ENCODE measurements at regions not wholly inside any gene's neighbourhood (a gene's known extent, or its start where the extent isn't known, plus 50 kb on each side); places are given as distances from the start of the nearest gene placed in this dataset.

DNA sequence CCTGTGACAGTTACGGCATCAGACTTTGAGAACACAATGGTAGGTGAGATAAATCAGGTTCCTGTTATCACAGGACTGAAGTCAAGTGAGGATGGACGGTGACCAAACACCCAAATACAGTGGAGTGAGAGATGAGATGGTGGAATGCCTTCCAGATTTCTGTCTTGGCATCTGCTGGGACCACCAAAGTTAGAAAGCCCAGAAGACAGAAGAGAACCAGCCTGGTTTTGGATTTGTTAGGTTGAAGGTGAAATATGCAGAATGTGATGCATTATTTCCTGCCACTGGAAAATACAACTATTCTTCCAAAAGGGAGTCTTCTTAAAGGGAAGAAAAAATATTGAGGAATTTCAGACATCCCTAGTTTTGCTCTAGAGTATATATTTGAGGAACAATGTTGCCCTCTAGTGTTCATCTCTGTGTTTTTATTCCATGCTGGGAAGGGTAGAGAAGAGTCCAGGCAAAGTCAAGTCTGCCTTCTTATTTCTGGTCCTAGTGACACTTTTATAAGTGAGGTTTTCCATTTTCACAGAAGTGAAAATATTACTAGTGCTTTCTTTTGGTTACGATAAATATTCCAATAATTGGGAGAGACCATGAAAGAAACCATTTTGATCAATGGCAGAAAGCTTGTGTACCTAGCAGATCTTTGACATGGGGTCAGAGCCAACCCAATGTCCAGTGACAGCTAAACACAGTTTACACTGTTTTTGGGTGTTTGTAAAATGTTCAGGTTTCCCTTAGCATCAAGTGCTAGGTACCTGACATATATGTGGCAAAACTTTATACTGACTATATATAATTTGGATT, 142.3 kb upstream of the ANKH start:
- peak; percentile 61 to 70 (median 65) for ATAC-seq
- WGBS (ENCODE audit: insufficient coverage): 36% methylated on average over 3 of the region's 3 CpGs
- H3K36me3 Mint-ChIP-seq: no peaks in the 10 kb centered on the region

DNA sequence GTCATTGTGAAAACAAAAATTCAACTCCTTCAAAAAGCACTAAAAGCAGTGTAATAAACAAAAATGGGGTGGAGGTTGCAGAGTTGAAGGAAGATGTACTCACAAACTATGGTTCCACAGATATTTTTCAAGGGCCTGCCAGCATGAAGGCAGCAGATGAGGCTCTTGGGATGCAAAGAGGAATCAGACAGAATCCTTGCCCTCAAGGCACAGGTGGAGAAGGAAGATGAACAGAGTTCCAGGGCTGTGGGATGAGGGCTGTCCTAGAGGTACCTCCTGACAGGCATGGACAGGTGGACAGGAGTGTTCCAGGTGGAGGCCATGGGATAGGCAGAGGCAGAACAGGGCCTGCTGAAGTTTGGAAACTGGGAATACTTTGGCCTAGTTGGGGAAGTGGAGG, 140.5 kb upstream of the ANKH start:
- no peaks in the 10 kb centered on the region for H3K9me3 Mint-ChIP-seq
- no peaks in the 10 kb centered on the region for H3K36me3 Mint-ChIP-seq
- H3K9me3 ChIP-seq (ENCODE audit: control insufficient read depth, insufficient read depth, low read length): no peaks in the 10 kb centered on the region
- H3K27me3 Mint-ChIP-seq (ENCODE audit: low read depth in 2 of 2): peaks cover 0 to 6% of the 10 kb centered on the region in 2 donors
- H3K4me3 Mint-ChIP-seq: no peak overlapping the region
- TF ChIP-seq, protein P1, sequence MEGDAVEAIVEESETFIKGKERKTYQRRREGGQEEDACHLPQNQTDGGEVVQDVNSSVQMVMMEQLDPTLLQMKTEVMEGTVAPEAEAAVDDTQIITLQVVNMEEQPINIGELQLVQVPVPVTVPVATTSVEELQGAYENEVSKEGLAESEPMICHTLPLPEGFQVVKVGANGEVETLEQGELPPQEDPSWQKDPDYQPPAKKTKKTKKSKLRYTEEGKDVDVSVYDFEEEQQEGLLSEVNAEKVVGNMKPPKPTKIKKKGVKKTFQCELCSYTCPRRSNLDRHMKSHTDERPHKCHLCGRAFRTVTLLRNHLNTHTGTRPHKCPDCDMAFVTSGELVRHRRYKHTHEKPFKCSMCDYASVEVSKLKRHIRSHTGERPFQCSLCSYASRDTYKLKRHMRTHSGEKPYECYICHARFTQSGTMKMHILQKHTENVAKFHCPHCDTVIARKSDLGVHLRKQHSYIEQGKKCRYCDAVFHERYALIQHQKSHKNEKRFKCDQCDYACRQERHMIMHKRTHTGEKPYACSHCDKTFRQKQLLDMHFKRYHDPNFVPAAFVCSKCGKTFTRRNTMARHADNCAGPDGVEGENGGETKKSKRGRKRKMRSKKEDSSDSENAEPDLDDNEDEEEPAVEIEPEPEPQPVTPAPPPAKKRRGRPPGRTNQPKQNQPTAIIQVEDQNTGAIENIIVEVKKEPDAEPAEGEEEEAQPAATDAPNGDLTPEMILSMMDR (IDR thresholded peaks at IDR 0.05): no peak
- intact Hi-C loops (cut with micrococcal nuclease): no loop called here
- ATAC-seq (no peak), DNase-seq (no peak)
- H3K4me1 ChIP-seq (ENCODE audit: control insufficient read depth, insufficient read depth, low read length): no peaks in the 10 kb centered on the region
- H3K27me3 ChIP-seq (ENCODE audit: control insufficient read depth, insufficient read depth, low read length): no peaks in the 10 kb centered on the region
- H3K27ac Mint-ChIP-seq: no peak overlapping the region
- no peaks in the 10 kb centered on the region for H3K4me1 Mint-ChIP-seq
- no peak overlapping the region for H3K27ac ChIP-seq (ENCODE audit: low read length)
- no peaks in the 10 kb centered on the region for H3K36me3 ChIP-seq (ENCODE audit: control insufficient read depth, insufficient read depth, low read length)
- H3K4me3 ChIP-seq (ENCODE audit: low read length): no peak overlapping the region

More for the DNA sequence above, 142.3 kb upstream of the ANKH start:
- Histone ChIP-seq H3K9me3 (ENCODE audit: control insufficient read depth, insufficient read depth, low read length) (no peaks in the 10 kb centered on the region), H3K27me3 (ENCODE audit: control insufficient read depth, insufficient read depth, low read length) (no peaks in the 10 kb centered on the region), H3K27ac (ENCODE audit: low read length) (no peak overlapping the region), H3K4me3 (ENCODE audit: low read length) (no peak overlapping the region), H3K36me3 (ENCODE audit: control insufficient read depth, insufficient read depth, low read length) (no peaks in the 10 kb centered on the region), H3K4me1 (ENCODE audit: control insufficient read depth, insufficient read depth, low read length) (no peaks in the 10 kb centered on the region)
- Mint-ChIP-seq H3K9me3 (no peaks in the 10 kb centered on the region), H3K4me1 (no peaks in the 10 kb centered on the region), H3K4me3 (no peak overlapping the region), H3K27me3 (ENCODE audit: low read depth in 2 of 2) (peaks cover 0 to 6% of the 10 kb centered on the region in 2 donors), H3K27ac (no peak overlapping the region)
- intact Hi-C loops (cut with micrococcal nuclease): loop anchor here (1.0 kb wide), 1 partner anchor 287 kb away; no protein-coding TSS in a partner anchor
- peak in 1 of 2 donors; percentile 62 for DNase-seq
- TF ChIP-seq, protein P1 (IDR thresholded peaks at IDR 0.05): peak; percentile 76

DNA sequence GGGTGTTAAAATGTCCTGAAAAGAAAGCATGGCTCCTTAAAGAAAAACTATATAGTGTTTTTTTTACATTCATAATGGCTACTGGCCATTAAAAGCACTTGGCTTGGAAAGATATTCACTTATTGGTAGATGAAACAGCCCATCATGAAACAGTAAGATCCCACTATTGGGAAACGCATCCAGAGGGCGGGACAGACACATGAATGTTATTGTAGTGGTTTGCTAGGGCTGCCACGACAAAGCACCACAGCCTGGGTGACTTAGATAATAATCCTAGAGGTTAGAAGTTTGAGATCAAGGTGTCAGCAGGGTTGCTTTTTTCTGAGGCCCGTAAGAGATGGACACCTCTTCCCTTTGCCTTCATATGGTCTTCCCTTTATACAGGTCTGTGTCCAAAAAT, 139.4 kb upstream of the ANKH start:
- no peaks in the 10 kb centered on the region for H3K4me1 Mint-ChIP-seq
- H3K4me1 ChIP-seq (ENCODE audit: control insufficient read depth, insufficient read depth, low read length): no peaks in the 10 kb centered on the region
- no peaks in the 10 kb centered on the region for H3K27me3 ChIP-seq (ENCODE audit: control insufficient read depth, insufficient read depth, low read length)
- no peaks in the 10 kb centered on the region for H3K36me3 Mint-ChIP-seq
- H3K36me3 ChIP-seq (ENCODE audit: control insufficient read depth, insufficient read depth, low read length): no peaks in the 10 kb centered on the region
- H3K9me3 Mint-ChIP-seq: no peaks in the 10 kb centered on the region
- no peak overlapping the region for H3K4me3 ChIP-seq (ENCODE audit: low read length)
- ATAC-seq (no peak), DNase-seq (no peak)
- intact Hi-C loops (cut with micrococcal nuclease): no loop called here
- H3K27ac ChIP-seq (ENCODE audit: low read length): no peak overlapping the region
- no peak overlapping the region for H3K4me3 Mint-ChIP-seq
- H3K27me3 Mint-ChIP-seq (ENCODE audit: low read depth in 2 of 2): peaks cover 7 to 9% of the 10 kb centered on the region in 2 donors
- no peak overlapping the region for H3K27ac Mint-ChIP-seq
- H3K9me3 ChIP-seq (ENCODE audit: control insufficient read depth, insufficient read depth, low read length): no peaks in the 10 kb centered on the region
- TF ChIP-seq, protein P1 (IDR thresholded peaks at IDR 0.05): no peak
- WGBS (ENCODE audit: insufficient coverage): 79% methylated on average over 4 of the region's 4 CpGs

DNA sequence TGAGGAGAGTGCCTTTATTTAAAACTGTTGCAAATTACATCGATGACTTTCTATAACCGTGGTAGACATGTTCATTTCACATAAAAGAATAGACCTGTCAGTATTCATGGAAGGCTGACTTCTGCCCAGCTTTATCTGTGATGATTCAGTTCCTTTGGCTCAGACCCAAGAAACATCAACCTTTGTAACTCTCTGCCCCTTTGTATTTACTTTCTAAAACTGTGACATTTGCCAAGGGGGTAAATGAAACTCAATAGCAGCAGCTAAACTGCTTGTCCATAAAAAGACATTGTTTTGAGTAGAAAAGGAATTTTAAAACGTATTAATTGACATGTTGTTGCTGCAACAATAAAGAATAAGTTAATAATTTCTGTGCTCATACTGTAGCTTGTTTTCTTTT, 137.8 kb upstream of the ANKH start:
- 65% methylated on average over 2 of the region's 3 CpGs for WGBS (ENCODE audit: insufficient coverage)
- no peaks in the 10 kb centered on the region for H3K9me3 Mint-ChIP-seq

More for the DNA sequence above, 137.8 kb upstream of the ANKH start:
- H3K4me3 Mint-ChIP-seq: no peak overlapping the region
- DNase-seq (no peak), ATAC-seq (no peak)
- no peaks in the 10 kb centered on the region for H3K36me3 Mint-ChIP-seq
- H3K4me1 Mint-ChIP-seq: no peaks in the 10 kb centered on the region
- TF ChIP-seq, protein P1 (IDR thresholded peaks at IDR 0.05): no peak
- H3K27ac Mint-ChIP-seq: no peak overlapping the region
- H3K36me3 ChIP-seq (ENCODE audit: control insufficient read depth, insufficient read depth, low read length): no peaks in the 10 kb centered on the region
- no peak overlapping the region for H3K27ac ChIP-seq (ENCODE audit: low read length)
- no peaks in the 10 kb centered on the region for H3K4me1 ChIP-seq (ENCODE audit: control insufficient read depth, insufficient read depth, low read length)
- no peaks in the 10 kb centered on the region for H3K9me3 ChIP-seq (ENCODE audit: control insufficient read depth, insufficient read depth, low read length)
- no peak overlapping the region for H3K4me3 ChIP-seq (ENCODE audit: low read length)
- no peaks in the 10 kb centered on the region for H3K27me3 ChIP-seq (ENCODE audit: control insufficient read depth, insufficient read depth, low read length)
- intact Hi-C loops (cut with micrococcal nuclease): loop anchor here (10.0 kb wide), 1 partner anchor 645 kb away; no protein-coding TSS in a partner anchor
- peaks cover 16% of the 10 kb centered on the region in 2 donors for H3K27me3 Mint-ChIP-seq (ENCODE audit: low read depth in 2 of 2)

All from natural killer cell (primary cell).